ENCODE measurements at regions not wholly inside any gene's neighbourhood (a gene's known extent, or its start where the extent isn't known, plus 50 kb on each side); places are given as distances from the start of the nearest gene placed in this dataset.

GRCh38 chr15:100760357-100760903, 119.2 kb upstream of the ALDH1A3 start:
- no peak for TF ChIP-seq HCFC1 (IDR thresholded peaks at IDR 0.05; ENCODE audit: low read depth, low read length)
- TF ChIP-seq ZNF184 (CRISPR knock-in tag; IDR thresholded peaks at IDR 0.05), result no peak
- TF ChIP-seq, protein P1, sequence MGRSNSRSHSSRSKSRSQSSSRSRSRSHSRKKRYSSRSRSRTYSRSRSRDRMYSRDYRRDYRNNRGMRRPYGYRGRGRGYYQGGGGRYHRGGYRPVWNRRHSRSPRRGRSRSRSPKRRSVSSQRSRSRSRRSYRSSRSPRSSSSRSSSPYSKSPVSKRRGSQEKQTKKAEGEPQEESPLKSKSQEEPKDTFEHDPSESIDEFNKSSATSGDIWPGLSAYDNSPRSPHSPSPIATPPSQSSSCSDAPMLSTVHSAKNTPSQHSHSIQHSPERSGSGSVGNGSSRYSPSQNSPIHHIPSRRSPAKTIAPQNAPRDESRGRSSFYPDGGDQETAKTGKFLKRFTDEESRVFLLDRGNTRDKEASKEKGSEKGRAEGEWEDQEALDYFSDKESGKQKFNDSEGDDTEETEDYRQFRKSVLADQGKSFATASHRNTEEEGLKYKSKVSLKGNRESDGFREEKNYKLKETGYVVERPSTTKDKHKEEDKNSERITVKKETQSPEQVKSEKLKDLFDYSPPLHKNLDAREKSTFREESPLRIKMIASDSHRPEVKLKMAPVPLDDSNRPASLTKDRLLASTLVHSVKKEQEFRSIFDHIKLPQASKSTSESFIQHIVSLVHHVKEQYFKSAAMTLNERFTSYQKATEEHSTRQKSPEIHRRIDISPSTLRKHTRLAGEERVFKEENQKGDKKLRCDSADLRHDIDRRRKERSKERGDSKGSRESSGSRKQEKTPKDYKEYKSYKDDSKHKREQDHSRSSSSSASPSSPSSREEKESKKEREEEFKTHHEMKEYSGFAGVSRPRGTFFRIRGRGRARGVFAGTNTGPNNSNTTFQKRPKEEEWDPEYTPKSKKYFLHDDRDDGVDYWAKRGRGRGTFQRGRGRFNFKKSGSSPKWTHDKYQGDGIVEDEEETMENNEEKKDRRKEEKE (IDR thresholded peaks at IDR 0.05; ENCODE audit: borderline replicate concordance in 1 of 2, control insufficient read depth in 1 of 2, low read depth in 2 of 2, low read length in 1 of 2), result no peak
- TF ChIP-seq ZNF217 (CRISPR knock-in tag; IDR thresholded peaks at IDR 0.05), result no peak
- no peak for TF ChIP-seq ZBTB7A (IDR thresholded peaks at IDR 0.05; ENCODE audit: borderline replicate concordance, control insufficient read depth, low read depth, low read length)
- no peak for TF ChIP-seq CREM (IDR thresholded peaks at IDR 0.05; ENCODE audit: low read depth)
- no peak for TF ChIP-seq CTCF (IDR thresholded peaks at IDR 0.05 in 2 of 3, conservative IDR thresholded peaks at IDR 0.05 in 1 of 3; ENCODE audit: insufficient read depth in 2 of 3, low read depth in 1 of 3, low read length in 3 of 3)
- no peak for TF ChIP-seq POLR2AphosphoS5 (IDR thresholded peaks at IDR 0.05; ENCODE audit: control insufficient read depth, insufficient read depth, low read depth, low read length)
- TF ChIP-seq ZNF740 (CRISPR knock-in tag; IDR thresholded peaks at IDR 0.05), result no peak
- no peak for TF ChIP-seq ZNF740 (tag; IDR thresholded peaks at IDR 0.05)
- TF ChIP-seq CC2D1A (IDR thresholded peaks at IDR 0.05), result no peak
- TF ChIP-seq TAF1 (IDR thresholded peaks at IDR 0.05; ENCODE audit: control insufficient read depth, extremely low read depth, insufficient read depth, low read length, severe bottlenecking), result no peak
- no peak for TF ChIP-seq NR3C1 (CRISPR knock-in tag; IDR thresholded peaks at IDR 0.05)

All from K562 (cell line).